SK-N-SH treated with all-trans-retinoic acid at 6 μM for 48 hours (cell line): ENCODE measurements at regions not wholly inside any gene's neighbourhood (a gene's known extent, or its start where the extent isn't known, plus 50 kb on each side); places are given as distances from the start of the nearest gene placed in this dataset.

Source experiments
- ARNTL ChIP-seq: fragments of 450-650 bp; formaldehyde crosslinking; IDR thresholded peaks from 2 replicates; pipeline ENCODE4 v1.5.0; 2020; ENCODE audit warnings: low read depth, mild to moderate bottlenecking, moderate library complexity, borderline replicate concordance
- BACH2 ChIP-seq: fragments of 250-450 bp; sonication (Bioruptor Pico); IDR thresholded peaks from 2 replicates; pipeline ENCODE4 v1.9.0; 2021; ENCODE audit warnings: mild to moderate bottlenecking, borderline replicate concordance
- ISL1 ChIP-seq: fragments of 250-450 bp; sonication (Bioruptor Pico); IDR thresholded peaks from 2 replicates; pipeline ENCODE4 v2.1.2; 2022; ENCODE audit warnings: mild to moderate bottlenecking, moderate library complexity
- PPARA ChIP-seq: fragments of 250-450 bp; sonication (Bioruptor Pico); IDR thresholded peaks from 2 replicates; pipeline ENCODE4 v1.5.0; 2020; ENCODE audit warnings: mild to moderate bottlenecking, borderline replicate concordance
- RARB ChIP-seq: fragments of 250-450 bp; sonication (Bioruptor Pico); IDR thresholded peaks from 2 replicates; pipeline ENCODE4 v1.8.0; 2021; ENCODE audit warnings: mild to moderate bottlenecking, moderate library complexity
- SNAI2 ChIP-seq: fragments of 250-450 bp; sonication (Bioruptor Pico); IDR thresholded peaks from 2 replicates; pipeline ENCODE4 v1.5.0; 2020; ENCODE audit warnings: mild to moderate bottlenecking, moderate library complexity
- TOX ChIP-seq: fragments of 250-450 bp; sonication (Bioruptor Pico); IDR thresholded peaks from 2 replicates; pipeline ENCODE4 v1.8.0; 2021; ENCODE audit warnings: mild to moderate bottlenecking, moderate library complexity, borderline replicate concordance
- TSHZ2 ChIP-seq: fragments of 250-450 bp; sonication (Bioruptor Pico); IDR thresholded peaks from 2 replicates; pipeline ENCODE4 v1.5.0; 2020; ENCODE audit warnings: mild to moderate bottlenecking, moderate library complexity
- ZC3H10 ChIP-seq: fragments of 250-450 bp; sonication (Bioruptor Pico); IDR thresholded peaks from 2 replicates; pipeline ENCODE4 v1.5.1; 2021; ENCODE audit warnings: mild to moderate bottlenecking, moderate library complexity
- ZFP3 ChIP-seq: fragments of 250-450 bp; sonication (Bioruptor Pico); IDR thresholded peaks from 2 replicates; pipeline ENCODE4 v1.5.0; 2020; ENCODE audit warnings: mild to moderate bottlenecking, moderate library complexity
- ZFP30 ChIP-seq: fragments of 450-650 bp; formaldehyde crosslinking; IDR thresholded peaks from 2 replicates; pipeline ENCODE4 v1.5.0; 2022; ENCODE audit warnings: mild to moderate bottlenecking, moderate library complexity
- ZNF70 ChIP-seq: fragments of 450-650 bp; formaldehyde crosslinking; IDR thresholded peaks from 2 replicates; pipeline ENCODE4 v1.5.0; 2020; ENCODE audit warnings: mild to moderate bottlenecking, moderate library complexity
- TF ChIP-seq, protein P1 (sequence below): fragments of 250-450 bp; sonication (Bioruptor Pico); IDR thresholded peaks from 2 replicates; pipeline ENCODE4 v1.8.0; 2020; ENCODE audit warnings: mild to moderate bottlenecking, moderate library complexity, borderline replicate concordance
- TF ChIP-seq, protein P2 (sequence below): fragments of 250-450 bp; sonication (Bioruptor Pico); IDR thresholded peaks from 2 replicates; pipeline ENCODE4 v1.5.1; 2020; ENCODE audit warnings: low read depth, mild to moderate bottlenecking, moderate library complexity

DNA sequence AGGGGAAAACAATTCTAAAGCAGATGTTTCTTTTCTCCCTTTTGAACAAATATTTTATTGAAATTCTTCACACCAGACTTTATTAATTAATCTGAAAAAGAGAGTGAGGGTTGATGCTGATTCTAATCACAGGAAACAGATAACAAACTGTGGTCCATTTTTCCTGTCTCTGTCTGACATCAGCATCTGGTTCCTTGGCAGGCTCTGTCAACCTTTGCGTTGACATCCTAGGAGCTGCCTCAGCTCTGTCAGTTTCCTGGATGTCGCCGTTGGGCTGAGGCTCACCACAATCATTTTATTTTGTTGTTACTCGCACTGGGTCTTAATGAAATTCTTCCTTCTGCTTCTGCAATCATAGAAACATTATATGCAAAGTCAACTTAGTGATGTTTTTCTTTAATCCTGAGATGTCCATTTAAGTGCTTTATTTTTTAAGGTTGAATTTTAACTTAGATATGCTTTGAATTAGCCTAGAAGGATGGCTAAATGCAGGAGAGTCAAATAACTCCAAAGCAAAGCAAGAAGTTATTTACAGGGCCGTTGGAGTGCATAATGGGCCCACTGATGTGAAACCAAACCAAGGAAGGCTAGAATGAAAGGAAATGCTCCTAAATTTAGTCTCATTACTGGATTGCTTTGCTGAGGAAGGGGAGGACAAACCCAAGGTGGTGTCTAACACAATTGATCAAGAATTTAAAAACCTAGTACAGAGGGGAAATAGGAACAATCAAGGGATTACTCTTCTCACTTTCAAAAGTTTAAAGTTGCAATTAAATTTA, 542.4 kb downstream of the FLRT2 start:
- TF ChIP-seq, protein P1, sequence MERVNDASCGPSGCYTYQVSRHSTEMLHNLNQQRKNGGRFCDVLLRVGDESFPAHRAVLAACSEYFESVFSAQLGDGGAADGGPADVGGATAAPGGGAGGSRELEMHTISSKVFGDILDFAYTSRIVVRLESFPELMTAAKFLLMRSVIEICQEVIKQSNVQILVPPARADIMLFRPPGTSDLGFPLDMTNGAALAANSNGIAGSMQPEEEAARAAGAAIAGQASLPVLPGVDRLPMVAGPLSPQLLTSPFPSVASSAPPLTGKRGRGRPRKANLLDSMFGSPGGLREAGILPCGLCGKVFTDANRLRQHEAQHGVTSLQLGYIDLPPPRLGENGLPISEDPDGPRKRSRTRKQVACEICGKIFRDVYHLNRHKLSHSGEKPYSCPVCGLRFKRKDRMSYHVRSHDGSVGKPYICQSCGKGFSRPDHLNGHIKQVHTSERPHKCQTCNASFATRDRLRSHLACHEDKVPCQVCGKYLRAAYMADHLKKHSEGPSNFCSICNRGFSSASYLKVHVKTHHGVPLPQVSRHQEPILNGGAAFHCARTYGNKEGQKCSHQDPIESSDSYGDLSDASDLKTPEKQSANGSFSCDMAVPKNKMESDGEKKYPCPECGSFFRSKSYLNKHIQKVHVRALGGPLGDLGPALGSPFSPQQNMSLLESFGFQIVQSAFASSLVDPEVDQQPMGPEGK: no peak
- TF ChIP-seq ARNTL (CRISPR knock-in tag): no peak
- TF ChIP-seq TSHZ2 (CRISPR knock-in tag): no peak
- no peak for TF ChIP-seq ZFP30 (CRISPR knock-in tag)
- TF ChIP-seq, protein P2, sequence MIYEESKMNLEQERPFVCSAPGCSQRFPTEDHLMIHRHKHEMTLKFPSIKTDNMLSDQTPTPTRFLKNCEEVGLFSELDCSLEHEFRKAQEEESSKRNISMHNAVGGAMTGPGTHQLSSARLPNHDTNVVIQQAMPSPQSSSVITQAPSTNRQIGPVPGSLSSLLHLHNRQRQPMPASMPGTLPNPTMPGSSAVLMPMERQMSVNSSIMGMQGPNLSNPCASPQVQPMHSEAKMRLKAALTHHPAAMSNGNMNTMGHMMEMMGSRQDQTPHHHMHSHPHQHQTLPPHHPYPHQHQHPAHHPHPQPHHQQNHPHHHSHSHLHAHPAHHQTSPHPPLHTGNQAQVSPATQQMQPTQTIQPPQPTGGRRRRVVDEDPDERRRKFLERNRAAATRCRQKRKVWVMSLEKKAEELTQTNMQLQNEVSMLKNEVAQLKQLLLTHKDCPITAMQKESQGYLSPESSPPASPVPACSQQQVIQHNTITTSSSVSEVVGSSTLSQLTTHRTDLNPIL (CRISPR knock-in tag): no peak
- no peak for TF ChIP-seq ZFP3 (CRISPR knock-in tag)
- no peak for TF ChIP-seq TOX (CRISPR knock-in tag)
- no peak for TF ChIP-seq SNAI2 (CRISPR knock-in tag)
- no peak for TF ChIP-seq ISL1
- TF ChIP-seq ZC3H10: no peak
- TF ChIP-seq RARB: no peak
- no peak for TF ChIP-seq PPARA (CRISPR knock-in tag)
- no peak for TF ChIP-seq BACH2
- TF ChIP-seq ZNF70 (CRISPR knock-in tag): no peak
